Left renal pelvis (tissue), 4 donors: ENCODE measurements at regions not wholly inside any gene's neighbourhood (a gene's known extent, or its start where the extent isn't known, plus 50 kb on each side); places are given as distances from the start of the nearest gene placed in this dataset.
"Not testable (repeated sequence)": the region's sequence is repeated elsewhere in the genome, so short reads cannot be mapped to it uniquely, and the experiment has no call there.

Source experiments
- DNase-seq, 4 donors: peaks; one replicate each; pipeline ENCODE4 v3.0.0-alpha.2; 2013; ENCODE audit warnings: low read depth in 4 of 4, low spot score in 3 of 4

DNA sequence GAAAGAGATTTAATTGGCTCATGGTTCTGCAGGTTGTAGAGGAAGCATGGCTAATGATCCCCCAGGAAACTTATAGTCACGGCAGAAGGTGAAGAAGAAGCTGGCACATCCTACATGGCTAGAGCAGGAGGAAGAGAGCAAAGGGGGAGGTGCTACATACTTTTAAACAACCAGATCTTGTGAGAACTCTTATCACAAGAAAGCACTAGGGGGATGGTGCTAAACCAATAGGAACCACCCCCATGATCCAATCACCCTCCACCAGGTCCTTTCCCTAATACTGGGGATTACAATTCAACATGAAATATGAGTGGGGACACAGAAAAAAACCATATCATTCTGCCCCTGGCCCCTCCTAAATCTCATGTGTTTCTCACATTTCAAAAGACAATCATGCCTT, 147.2 kb upstream of the EPB41L4A start:
- DNase-seq, result no peak

- DNase-seq, result no peak
Measured at GRCh38 chr5:112569596-112569995, 150.5 kb upstream of the EPB41L4A start.

DNA sequence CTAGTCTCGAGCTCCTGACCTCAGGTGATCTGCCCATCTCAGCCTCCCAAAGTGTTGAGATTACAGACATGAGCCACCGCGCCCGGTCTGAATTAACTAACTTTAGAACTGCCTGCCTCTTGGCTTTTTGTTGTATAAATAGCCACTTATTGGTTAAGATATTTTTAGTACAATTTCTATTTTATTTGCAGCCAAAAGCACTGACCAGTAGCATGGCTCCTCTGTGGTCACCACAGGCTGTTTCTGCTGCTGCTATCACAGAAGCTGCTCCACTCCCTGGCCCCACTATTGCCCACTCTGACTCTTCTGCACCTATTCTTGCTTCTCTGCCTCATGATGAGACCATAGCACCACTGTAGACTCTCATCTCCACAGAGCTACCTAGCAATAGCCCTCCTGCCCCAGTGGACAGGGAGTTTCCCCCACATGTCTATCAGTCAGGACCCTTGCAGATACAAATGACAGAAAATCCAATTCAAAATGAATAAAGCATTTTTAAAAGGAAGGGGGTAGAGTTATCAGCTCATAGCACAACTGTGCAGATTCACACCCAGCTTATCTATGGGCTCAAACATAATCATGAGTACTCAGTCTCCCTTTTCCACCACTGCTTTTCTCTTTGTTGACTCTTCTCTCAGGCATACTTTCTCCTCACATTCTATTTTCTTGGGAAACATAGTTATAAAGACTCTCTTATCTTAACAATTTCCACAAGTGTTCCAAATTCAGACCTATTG, 151.8 kb upstream of the EPB41L4A start:
- DNase-seq, result no peak

DNA sequence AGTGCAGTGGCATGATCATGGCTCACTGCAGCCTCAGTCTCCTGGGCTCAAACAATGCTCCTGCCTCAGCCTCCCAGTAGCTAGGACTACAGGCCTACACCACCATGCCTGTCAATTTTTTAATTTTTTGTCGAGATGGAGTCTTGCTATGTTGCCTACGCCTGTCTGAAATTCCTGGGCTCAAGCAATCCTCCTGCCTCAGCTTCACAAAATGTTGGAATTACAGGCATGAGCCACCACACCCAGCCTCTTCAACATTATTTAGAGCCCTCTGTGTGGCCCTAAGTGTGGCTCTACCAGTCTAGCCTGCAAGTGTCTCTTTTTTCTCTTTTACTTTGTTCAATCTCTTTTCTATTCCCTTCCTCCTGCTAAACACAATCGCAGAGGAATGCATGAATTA, 154.4 kb upstream of the EPB41L4A start:
- DNase-seq, result no peak

DNA sequence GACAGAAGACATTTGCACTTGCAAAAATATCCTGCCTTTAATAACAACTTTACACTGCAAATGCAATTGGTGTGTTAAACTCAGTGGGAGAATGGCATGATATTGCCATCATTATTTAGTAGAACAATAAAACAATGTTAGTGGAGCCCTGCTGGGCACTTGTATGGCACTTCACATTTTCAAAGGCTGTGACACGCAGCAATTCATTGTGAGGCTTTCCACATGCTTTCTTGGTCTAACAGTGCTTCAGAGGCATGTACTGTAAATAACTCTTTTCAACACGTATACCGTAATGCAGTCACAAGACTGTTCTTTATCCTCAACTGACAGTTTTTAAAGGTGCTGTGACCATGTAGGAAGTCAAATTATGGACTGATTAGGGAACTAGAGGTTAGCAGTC, 155.5 kb upstream of the EPB41L4A start:
- no peak for DNase-seq

DNA sequence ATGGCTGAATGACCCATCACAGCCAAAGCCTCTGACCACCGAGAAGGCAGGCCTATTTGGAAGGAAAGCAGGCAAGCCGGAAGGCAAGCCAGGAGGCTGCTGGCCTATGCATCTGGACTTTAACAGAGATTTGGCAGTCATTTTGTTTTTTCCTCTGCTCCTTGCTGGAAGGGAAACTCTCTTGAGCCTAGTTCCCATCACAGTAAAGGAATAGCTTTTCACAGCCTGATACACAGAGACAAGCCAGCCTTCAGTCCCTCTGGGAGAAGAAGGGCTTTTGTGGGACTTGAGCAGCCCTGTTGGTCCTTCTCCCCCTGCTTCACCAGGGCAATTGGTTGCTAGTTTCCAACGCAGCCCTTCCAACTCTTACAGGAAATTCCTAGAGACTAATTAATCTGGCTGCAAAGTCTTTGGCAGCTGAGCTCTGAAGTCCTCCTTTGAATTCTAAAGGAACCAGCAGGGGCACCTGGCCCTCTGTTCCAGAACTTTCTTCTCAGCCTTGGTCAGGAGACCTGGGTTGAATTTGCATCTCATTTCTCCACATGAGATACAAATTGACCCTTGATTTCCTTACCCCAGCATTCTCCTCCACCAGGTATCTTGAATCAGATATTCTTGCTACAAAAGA, 157.3 kb upstream of the EPB41L4A start:
- DNase-seq, result no peak

DNA sequence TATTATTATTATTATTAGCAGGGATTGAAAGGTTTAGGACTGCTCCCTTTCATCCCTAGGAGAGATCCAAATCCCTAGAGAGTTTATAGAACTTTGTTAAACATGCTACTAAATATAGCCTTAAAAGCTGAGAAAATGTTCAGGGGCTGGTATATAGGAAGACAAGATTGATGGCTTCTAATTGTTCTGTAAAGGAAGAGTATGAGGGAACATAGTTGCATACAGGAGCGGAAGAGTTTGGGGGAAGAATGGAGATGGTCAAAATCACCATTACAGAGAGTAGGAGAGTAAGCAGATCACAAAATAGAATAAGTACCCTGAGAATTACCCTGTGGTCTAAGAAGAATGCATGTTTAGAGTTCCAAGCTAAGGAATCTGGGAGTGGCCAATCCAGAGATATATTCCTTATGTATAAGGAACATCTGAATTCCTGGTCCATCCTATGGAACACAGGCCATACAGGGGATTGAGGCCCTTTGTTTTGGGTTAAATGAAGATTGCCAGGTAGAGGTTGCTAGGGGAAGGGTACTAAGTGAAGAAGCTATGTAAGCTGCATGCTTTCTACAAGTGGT, 158.0 kb upstream of the APC start:
- no peak for DNase-seq

GRCh38 chr5:112581811-112582320, 155.8 kb upstream of the APC start:
- no peak for DNase-seq

- DNase-seq, result no peak
Measured at GRCh38 chr5:112583166-112583565, 154.5 kb upstream of the APC start.

DNA sequence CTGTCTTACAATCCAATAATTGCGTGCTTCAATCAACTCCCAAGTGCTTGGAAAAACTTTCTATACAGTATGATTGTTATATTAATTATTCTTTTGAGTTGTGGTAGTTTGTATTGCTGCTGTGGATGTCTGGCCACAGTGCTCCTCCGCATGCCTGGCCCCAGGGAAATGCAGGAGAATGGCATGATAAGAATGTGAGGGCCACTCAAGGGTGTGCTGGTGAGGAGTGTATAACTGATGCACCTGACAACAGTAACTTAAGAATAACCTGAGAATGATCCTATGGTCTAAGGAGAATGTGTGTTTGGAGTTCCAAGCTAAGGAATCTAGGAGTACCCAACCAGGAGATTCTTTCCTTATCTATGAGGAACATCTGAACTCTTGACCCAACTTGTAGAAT, 152.9 kb upstream of the APC start:
- no peak for DNase-seq

DNA sequence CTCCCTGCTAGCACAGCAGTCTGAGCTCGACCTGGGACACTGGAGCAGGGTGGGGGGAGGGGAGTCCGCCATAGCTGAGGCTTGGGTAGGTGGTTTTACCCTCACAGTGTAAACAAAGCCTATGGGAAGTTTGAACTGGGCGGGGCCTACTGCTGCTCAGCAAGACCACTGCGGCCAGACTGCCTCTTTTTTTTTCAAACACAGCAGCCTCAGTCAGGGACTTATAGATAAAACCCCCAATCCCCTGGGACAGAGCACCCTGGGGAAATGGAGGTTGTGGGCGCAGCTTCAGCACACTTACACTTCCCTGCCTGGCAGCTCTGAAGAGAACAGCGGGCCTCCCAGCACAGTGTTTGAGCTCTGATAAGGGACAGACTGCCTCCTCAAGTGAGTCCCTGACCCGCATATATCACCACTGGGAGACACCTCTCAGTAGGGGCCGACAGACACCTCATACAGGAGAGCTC, 151.1 kb upstream of the APC start:
- no peak for DNase-seq

DNA sequence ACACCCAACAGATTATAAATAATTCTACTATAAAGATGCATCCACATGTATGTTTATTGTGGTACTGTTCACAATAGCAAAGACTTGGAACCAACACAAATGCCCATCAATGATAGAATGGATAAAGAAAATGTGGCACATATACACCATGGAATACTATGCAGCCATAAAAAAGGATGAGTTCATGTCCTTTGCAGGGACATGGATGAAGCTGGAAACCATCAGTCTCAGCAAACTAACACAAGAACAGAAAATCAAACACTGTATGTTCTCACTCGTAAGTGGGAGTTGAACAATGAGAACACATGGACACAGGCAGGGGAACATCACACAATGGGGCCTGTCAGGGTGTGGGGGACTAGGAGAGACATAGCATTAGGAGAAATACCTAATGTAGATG, 146.8 kb upstream of the APC start:
- not testable (repeated sequence) for DNase-seq

DNA sequence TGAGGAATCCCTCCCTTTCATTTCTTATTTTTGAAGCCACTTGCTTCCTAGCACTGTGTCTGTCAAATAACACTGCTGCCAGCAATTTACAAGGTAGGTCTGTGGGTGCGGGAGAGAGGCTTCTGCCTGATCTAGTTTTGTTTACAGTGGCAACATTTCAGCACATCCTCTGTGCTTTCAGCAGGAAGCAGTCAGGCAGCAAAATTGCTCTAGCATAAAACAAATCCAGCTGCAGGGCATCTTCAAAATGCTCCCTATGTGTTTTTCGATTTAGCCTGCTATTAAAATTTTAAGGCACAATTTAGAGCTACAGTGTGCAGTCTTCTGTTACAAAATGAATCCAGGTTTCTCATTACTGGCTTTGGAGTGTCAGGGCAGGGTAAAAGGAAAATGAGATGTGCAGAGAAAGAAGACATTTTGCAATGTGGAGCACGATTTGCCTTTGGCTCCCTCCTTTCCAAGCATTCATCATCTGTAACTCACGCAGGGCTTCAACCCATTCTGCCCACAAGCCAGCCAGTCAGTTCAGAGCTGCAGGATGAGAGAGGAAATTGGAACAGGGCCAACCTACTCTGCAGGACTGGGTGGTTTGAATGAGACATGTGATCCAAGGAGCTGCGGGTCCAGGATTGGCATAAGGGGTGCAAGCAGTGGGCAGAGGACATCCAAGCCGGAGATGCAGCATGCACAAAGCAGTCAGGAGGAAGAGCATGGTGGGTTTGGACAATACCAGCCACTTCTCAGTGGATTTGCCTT, 143.4 kb upstream of the APC start:
- DNase-seq, result peak in 2 of 4 donors; percentile 31 to 41

GRCh38 chr5:112594941-112595340, 142.7 kb upstream of the APC start:
- no peak for DNase-seq

DNA sequence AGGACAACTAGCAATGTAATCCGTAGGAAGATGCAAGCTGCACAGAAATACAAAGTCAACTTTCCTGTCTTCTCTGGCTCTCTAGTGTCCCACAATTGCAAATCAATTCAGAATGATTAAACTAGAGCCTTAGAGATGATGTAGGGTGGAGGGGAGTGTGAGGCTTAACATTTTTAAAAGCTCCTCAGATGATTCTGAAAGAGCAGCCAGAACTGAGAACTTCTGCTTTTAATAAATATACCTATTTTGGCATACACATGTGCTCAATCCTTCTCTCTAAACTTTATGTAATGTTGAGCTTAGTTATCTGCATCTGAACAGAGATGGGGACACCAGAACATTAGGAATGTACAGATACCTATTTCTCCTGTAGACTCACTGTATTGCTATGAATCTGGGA, 139.9 kb upstream of the APC start:
- no peak for DNase-seq

DNA sequence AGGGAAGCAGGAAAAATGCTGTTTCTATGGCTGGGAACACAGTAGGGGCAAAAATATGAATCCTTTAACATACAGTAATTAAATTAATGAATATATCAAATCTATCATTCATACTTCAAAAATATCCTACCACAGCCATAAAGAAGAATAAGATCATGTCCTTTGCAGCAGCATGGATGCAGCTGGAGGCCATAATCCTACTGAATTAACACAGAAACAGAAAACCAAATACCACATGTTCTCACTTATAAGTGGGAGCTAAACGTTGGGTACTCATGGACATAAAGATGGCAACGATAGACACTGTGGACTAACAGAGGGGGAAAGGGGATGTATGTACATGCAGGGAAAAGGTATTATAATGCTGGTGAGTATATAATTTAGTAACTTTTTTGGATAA, 137.2 kb upstream of the APC start:
- DNase-seq, result not testable (repeated sequence)

DNA sequence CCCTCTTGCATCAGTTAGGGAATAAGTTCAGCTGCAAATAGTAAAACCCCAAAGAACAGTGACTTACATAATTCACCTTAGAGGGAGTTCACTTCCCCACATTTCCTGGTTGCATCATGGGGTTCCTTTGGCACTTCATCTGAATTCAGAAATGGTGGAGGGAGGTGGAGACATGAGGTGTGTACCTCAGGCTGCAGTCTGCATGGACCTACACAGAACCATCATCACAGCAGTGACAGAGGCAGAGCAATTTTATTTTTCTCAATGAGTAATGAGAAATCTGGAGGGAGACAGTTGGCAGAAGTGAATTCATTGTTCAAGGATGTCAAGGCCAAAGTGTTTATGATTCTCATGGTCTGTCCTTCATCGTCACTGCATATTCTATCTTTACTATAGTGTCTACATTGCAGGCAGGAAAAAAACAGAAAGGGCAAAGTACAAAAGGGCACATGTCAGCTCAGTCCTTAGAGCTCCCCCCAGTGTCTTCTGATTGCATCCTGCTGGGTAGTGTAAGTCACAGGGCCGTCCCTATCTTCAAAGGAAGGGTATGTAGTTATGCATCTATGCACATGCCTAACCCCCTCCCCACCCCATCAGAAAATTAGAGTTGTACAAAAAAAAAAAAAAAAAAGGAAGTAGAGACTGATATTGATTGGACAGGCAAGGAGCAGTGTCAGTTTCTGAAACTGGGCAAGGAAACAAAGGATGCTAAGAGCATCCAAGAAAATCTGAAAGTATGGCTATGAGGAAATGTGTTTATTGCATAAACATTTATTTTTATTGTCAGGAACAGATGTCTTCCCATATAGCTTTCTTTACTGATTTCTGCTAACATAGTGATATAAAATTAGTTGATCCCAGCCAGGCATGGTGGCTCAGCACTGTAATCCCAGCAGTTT, 132.7 kb upstream of the APC start:
- no peak for DNase-seq

GRCh38 chr5:112608975-112609374, 128.7 kb upstream of the APC start:
- DNase-seq, result no peak

DNA sequence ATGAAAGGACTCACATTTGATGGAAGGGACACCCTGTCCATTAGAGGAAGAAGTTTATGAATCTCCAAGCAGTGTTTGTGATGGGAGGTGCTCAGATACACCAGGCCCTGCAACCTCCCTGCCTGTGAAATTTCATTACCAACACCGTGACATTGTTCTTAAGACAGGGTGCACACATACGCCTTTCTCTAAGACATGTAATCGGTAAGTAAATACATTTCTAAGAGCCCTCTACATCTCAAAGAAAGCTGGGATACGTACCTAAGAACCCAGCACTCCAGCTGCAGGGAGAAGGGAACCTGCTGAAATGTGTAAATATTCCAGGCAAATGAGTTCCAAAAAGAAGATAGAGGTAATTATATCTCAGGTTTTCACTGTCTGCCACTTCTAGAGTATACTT, 125.0 kb upstream of the APC start:
- DNase-seq, result no peak

GRCh38 chr5:112614285-112614684, 123.4 kb upstream of the APC start:
- no peak for DNase-seq
